ENCODE measurements at regions not wholly inside any gene's neighbourhood (a gene's known extent, or its start where the extent isn't known, plus 50 kb on each side); places are given as distances from the start of the nearest gene placed in this dataset.

DNA sequence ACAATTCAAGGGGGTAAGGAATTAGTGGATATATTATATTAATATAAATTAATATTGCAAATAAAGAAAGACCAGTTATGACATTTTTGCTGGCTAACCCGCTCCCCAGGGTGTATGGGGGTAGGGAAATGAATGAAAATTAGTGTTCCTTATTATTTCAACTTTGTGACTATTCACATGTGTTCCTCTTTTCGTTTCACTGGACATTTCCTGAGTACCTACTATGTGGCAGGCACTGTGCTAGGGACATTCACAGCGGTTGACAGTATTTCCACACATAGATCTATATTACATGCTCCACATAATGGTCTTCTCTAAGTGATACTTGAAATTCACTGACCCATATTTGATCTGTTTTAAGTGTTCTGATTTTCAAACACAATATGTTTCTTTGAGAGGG, 129.8 kb upstream of the USP15 start:
- no peak overlapping the region for H3K27ac Mint-ChIP-seq
- peaks cover 3% of the 10 kb centered on the region for H3K4me1 Mint-ChIP-seq
- no peak overlapping the region for H3K4me3 Mint-ChIP-seq
- peaks cover 21% of the 10 kb centered on the region for H3K27me3 Mint-ChIP-seq (ENCODE audit: low read depth)
- no peaks in the 10 kb centered on the region for H3K36me3 Mint-ChIP-seq
- no peak for DNase-seq (ENCODE audit: low spot score in 2 of 2, unreplicated experiment in 2 of 2)
- H3K9me3 Mint-ChIP-seq: no peaks in the 10 kb centered on the region
- TF ChIP-seq CTCF (IDR thresholded peaks at IDR 0.05; ENCODE audit: unreplicated experiment): no peak

DNA sequence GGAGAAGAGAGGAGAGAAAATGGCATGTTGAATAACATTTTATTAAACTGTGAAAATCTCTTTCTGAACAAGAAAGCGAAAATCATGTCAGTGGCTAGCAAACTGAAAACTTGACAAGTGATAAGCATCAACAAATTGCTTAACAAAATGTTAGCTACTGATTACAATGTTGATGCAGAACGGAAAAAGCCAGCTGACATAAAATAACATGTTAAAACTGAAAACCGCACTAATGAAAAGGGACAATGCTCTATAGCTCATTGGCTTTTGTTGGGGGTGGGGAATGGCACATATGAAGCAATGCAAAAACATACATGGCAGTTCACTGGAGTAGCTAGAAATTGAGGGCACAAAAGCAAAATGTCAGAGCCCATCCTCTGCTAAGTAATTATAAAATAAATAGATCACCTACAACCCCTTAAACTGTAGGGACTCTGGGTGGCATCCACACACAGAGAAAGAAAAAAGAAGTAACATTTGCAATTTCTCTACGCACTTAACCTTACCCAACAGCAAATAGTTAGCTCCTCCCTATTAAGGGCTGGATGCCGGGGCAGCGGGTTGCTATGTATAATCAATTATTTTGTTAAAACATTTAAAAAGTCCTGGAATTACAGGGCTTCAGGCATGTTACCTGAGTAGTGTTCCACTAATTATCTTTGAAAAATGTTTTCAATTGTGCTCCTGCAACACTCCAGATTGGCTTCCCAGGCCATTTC, 129.2 kb upstream of the USP15 start:
- Mint-ChIP-seq H3K4me1 (peaks cover 3% of the 10 kb centered on the region), H3K27ac (no peak overlapping the region), H3K27me3 (ENCODE audit: low read depth) (peaks cover 21% of the 10 kb centered on the region), H3K4me3 (no peak overlapping the region), H3K36me3 (no peaks in the 10 kb centered on the region), H3K9me3 (no peaks in the 10 kb centered on the region)
- TF ChIP-seq CTCF (IDR thresholded peaks at IDR 0.05; ENCODE audit: unreplicated experiment): no peak
- DNase-seq (ENCODE audit: low spot score in 2 of 2, unreplicated experiment in 2 of 2): no peak

GRCh38 chr12:62133440-62133839, 126.8 kb upstream of the USP15 start:
- Mint-ChIP-seq H3K36me3 (no peaks in the 10 kb centered on the region), H3K4me1 (peaks cover 2% of the 10 kb centered on the region), H3K4me3 (no peak overlapping the region), H3K9me3 (no peaks in the 10 kb centered on the region), H3K27ac (no peak overlapping the region), H3K27me3 (ENCODE audit: low read depth) (peaks cover 34% of the 10 kb centered on the region)
- no peak for TF ChIP-seq CTCF (IDR thresholded peaks at IDR 0.05; ENCODE audit: unreplicated experiment)
- DNase-seq (ENCODE audit: low spot score in 2 of 2, unreplicated experiment in 2 of 2): no peak

DNA sequence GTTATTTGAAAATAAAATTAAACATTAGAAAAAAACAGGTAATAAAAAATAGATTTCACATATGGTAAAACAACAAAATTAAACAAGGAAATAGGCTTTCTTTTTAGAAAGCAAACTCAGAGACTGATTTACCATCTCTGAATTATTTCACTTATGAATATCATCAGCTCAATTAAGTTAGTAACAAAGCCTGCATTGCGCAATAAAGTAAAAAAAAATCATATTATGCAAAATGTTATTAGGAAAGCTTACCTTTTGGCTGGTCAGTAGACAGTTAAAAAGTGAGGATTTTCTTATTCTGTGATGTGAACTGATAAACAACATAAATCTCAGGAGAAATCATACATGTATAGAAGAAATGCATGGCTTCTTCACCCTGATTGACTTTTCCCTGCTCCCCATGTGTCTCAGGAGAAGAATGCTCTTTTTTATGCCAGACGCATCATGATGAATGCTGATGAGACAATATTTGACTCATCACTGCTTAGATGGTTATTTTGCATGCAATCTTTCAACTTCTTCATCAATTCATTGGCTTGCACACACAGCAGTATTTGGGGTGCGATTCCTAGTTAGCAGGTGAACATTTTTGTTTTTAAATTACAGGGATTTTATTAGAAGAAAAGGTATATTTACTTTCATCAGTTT, 124.5 kb upstream of the USP15 start:
- Mint-ChIP-seq H3K9me3 (no peaks in the 10 kb centered on the region), H3K27ac (no peak overlapping the region), H3K36me3 (no peaks in the 10 kb centered on the region), H3K27me3 (ENCODE audit: low read depth) (peaks cover 44% of the 10 kb centered on the region), H3K4me1 (no peaks in the 10 kb centered on the region), H3K4me3 (no peak overlapping the region)
- TF ChIP-seq CTCF (IDR thresholded peaks at IDR 0.05; ENCODE audit: unreplicated experiment): no peak
- no peak for DNase-seq (ENCODE audit: low spot score in 2 of 2, unreplicated experiment in 2 of 2)

DNA sequence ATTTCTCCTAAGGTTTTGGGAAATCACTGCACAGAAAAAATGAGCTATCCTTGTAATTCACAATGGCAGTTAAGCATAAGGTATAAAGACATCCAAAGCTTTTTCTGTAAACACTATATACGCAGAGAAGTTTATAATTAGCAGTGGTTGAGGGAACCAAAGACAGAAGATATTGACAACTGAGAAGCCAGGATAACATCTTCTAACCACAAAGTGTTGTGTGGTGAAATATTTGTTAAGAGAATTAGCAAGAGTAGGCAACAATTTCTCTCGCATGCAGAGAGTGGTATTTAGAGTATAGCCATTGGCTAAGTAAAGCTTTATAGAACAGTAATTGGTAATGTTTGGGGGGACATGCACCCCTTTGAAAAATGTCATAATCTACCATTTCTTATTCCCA, 123.7 kb upstream of the USP15 start:
- no peak for DNase-seq (ENCODE audit: low spot score in 2 of 2, unreplicated experiment in 2 of 2)
- H3K36me3 Mint-ChIP-seq: no peaks in the 10 kb centered on the region
- H3K27ac Mint-ChIP-seq: no peak overlapping the region
- H3K27me3 Mint-ChIP-seq (ENCODE audit: low read depth): peaks cover 44% of the 10 kb centered on the region
- no peak for TF ChIP-seq CTCF (IDR thresholded peaks at IDR 0.05; ENCODE audit: unreplicated experiment)
- no peaks in the 10 kb centered on the region for H3K9me3 Mint-ChIP-seq
- H3K4me1 Mint-ChIP-seq: no peaks in the 10 kb centered on the region
- no peak overlapping the region for H3K4me3 Mint-ChIP-seq
